Vagina (tissue), 2 donors: ENCODE measurements at regions not wholly inside any gene's neighbourhood (a gene's known extent, or its start where the extent isn't known, plus 50 kb on each side); places are given as distances from the start of the nearest gene placed in this dataset.

ENCODE experiments used
- DNase-seq, 2 donors: peaks; one replicate each; pipeline ENCODE4 v3.0.0-alpha.2; 2017; ENCODE audit errors: extremely low spot score in 2 of 2
- H3K27ac ChIP-seq: fragments of 200-600 bp; sonication (generic); one replicate; pipeline ENCODE4 v1.5.1; 2019
- H3K27me3 ChIP-seq: fragments of 200-600 bp; sonication (generic); one replicate; pipeline ENCODE4 v1.5.1; 2019
- H3K36me3 ChIP-seq, 2 donors: fragments of 200-600 bp; sonication (generic); one replicate each; pipeline ENCODE4 v1.5.1; 2017 to 2019
- H3K4me1 ChIP-seq: fragments of 200-600 bp; sonication (generic); one replicate; pipeline ENCODE4 v1.5.1; 2019
- H3K4me3 ChIP-seq, 2 donors: fragments of 200-600 bp; sonication (generic); 1 replicate in 1 of 2; 2 replicates in 1 of 2; pipeline ENCODE4 v1.5.1; 2016 to 2019
- H3K9me3 ChIP-seq: fragments of 200-600 bp; sonication (generic); one replicate; pipeline ENCODE4 v1.5.1; 2019
- CTCF ChIP-seq, 3 experiments: fragments of 450-650 bp in 2 of 3; fragments of 200-600 bp in 1 of 3; sonication (generic) in 1 of 3; IDR thresholded peaks; one replicate each; pipeline ENCODE4 v1.5.1; 2017 to 2019; ENCODE audit warnings: antibody characterized with exemption in 3 of 3, mild to moderate bottlenecking in 2 of 3, moderate library complexity in 2 of 3
- POLR2A ChIP-seq, 2 donors: fragments of 450-650 bp; IDR thresholded peaks; one replicate each; pipeline ENCODE4 v1.6.1; 2017; ENCODE audit warnings: antibody characterized with exemption in 2 of 2, mild to moderate bottlenecking in 2 of 2, moderate library complexity in 2 of 2
- POLR2AphosphoS5 ChIP-seq, 2 donors: sonication (generic); formaldehyde crosslinking; IDR thresholded peaks; one replicate each; pipeline ENCODE4 v1.9.0; 2017; ENCODE audit warnings: antibody characterized with exemption in 2 of 2, mild to moderate bottlenecking in 2 of 2, low read depth in 1 of 2; ENCODE audit not compliant: insufficient read depth in 1 of 2
- intact Hi-C: fragments of 100-400 bp; cut with DNase I; formaldehyde crosslinking; loops from one replicate; pipeline ENCODE4 v1.15.1; 2023

- no peaks in the 10 kb centered on the region for H3K27me3 ChIP-seq
- no peaks in the 10 kb centered on the region for H3K36me3 ChIP-seq
- DNase-seq = no peak
- no peak overlapping the region for H3K27ac ChIP-seq
- intact Hi-C loops = no loop called here
- TF ChIP-seq CTCF (IDR thresholded peaks at IDR 0.05) (no peak), POLR2AphosphoS5 (IDR thresholded peaks at IDR 0.05; ENCODE audit: insufficient read depth in 1 of 2, low read depth in 1 of 2) (no peak), POLR2A (IDR thresholded peaks at IDR 0.05) (no peak)
- no peaks in the 10 kb centered on the region for H3K9me3 ChIP-seq
- H3K4me3 ChIP-seq = no peak overlapping the region
- H3K4me1 ChIP-seq = no peaks in the 10 kb centered on the region
Observed at GRCh38 chr1:143661418-143662101, 310.2 kb downstream of the FAM72C start.

- Histone ChIP-seq H3K36me3 (no peaks in the 10 kb centered on the region), H3K4me3 (no peak overlapping the region), H3K9me3 (no peaks in the 10 kb centered on the region), H3K27ac (no peak overlapping the region), H3K27me3 (no peaks in the 10 kb centered on the region), H3K4me1 (no peaks in the 10 kb centered on the region)
- intact Hi-C loops = no loop called here
- no peak for DNase-seq
- TF ChIP-seq POLR2A (IDR thresholded peaks at IDR 0.05) (no peak), POLR2AphosphoS5 (IDR thresholded peaks at IDR 0.05; ENCODE audit: insufficient read depth in 1 of 2, low read depth in 1 of 2) (no peak), CTCF (IDR thresholded peaks at IDR 0.05) (no peak)
Observed at GRCh38 chr1:143660354-143660941, 311.3 kb downstream of the FAM72C start.

- no peaks in the 10 kb centered on the region for H3K27me3 ChIP-seq
- H3K4me3 ChIP-seq = no peak overlapping the region
- no peaks in the 10 kb centered on the region for H3K36me3 ChIP-seq
- DNase-seq = no peak
- no peaks in the 10 kb centered on the region for H3K4me1 ChIP-seq
- TF ChIP-seq POLR2AphosphoS5 (IDR thresholded peaks at IDR 0.05; ENCODE audit: insufficient read depth in 1 of 2, low read depth in 1 of 2) = no peak
- no peak for TF ChIP-seq CTCF (IDR thresholded peaks at IDR 0.05)
- TF ChIP-seq POLR2A (IDR thresholded peaks at IDR 0.05) = no peak
- H3K27ac ChIP-seq = no peak overlapping the region
- H3K9me3 ChIP-seq = no peaks in the 10 kb centered on the region
- intact Hi-C loops = no loop called here
Observed at GRCh38 chr1:143653429-143653802, 318.4 kb downstream of the FAM72C start.

- no peaks in the 10 kb centered on the region for H3K9me3 ChIP-seq
- H3K4me3 ChIP-seq = no peak overlapping the region
- intact Hi-C loops = no loop called here
- no peaks in the 10 kb centered on the region for H3K36me3 ChIP-seq
- H3K4me1 ChIP-seq = no peaks in the 10 kb centered on the region
- no peak overlapping the region for H3K27ac ChIP-seq
- no peaks in the 10 kb centered on the region for H3K27me3 ChIP-seq
- TF ChIP-seq POLR2A (IDR thresholded peaks at IDR 0.05) (no peak), POLR2AphosphoS5 (IDR thresholded peaks at IDR 0.05; ENCODE audit: insufficient read depth in 1 of 2, low read depth in 1 of 2) (no peak), CTCF (IDR thresholded peaks at IDR 0.05) (no peak)
- DNase-seq = no peak
Observed at GRCh38 chr1:143652744-143653428, 318.9 kb downstream of the FAM72C start.

- Histone ChIP-seq H3K36me3 (no peaks in the 10 kb centered on the region), H3K9me3 (no peaks in the 10 kb centered on the region), H3K4me3 (no peak overlapping the region), H3K27ac (no peak overlapping the region), H3K27me3 (no peaks in the 10 kb centered on the region), H3K4me1 (no peaks in the 10 kb centered on the region)
- intact Hi-C loops = no loop called here
- no peak for DNase-seq
- TF ChIP-seq POLR2A (IDR thresholded peaks at IDR 0.05) (no peak), CTCF (IDR thresholded peaks at IDR 0.05) (no peak), POLR2AphosphoS5 (IDR thresholded peaks at IDR 0.05; ENCODE audit: insufficient read depth in 1 of 2, low read depth in 1 of 2) (no peak)
Observed at GRCh38 chr1:143652187-143652586, 319.6 kb downstream of the FAM72C start.
